ENCODE measurements at regions not wholly inside any gene's neighbourhood (a gene's known extent, or its start where the extent isn't known, plus 50 kb on each side); places are given as distances from the start of the nearest gene placed in this dataset.

GRCh38 chr16:79845033-79845733, 244.6 kb upstream of the MAF start:
- TF ChIP-seq CTCF (conservative IDR thresholded peaks at IDR 0.05; ENCODE audit: low read length) (no peak), EZH2phosphoT487 (IDR thresholded peaks at IDR 0.05; ENCODE audit: borderline replicate concordance) (no peak)
